IMR-90 (cell line): ENCODE measurements at regions not wholly inside any gene's neighbourhood (a gene's known extent, or its start where the extent isn't known, plus 50 kb on each side); places are given as distances from the start of the nearest gene placed in this dataset.

Experiments
- ATAC-seq: fragments of 200-7000 bp; cut with Tn5 transposase; 2 replicates; pipeline ENCODE4 v1.9.1; 2020; ENCODE audit warnings: low read depth, mild to moderate bottlenecking, moderate library complexity
- BruUV-seq: library from RNA; stranded (reverse); fragments of 400-500 nt; replicated peaks from 2 replicates; lab custom pipeline; 2021; lab: Mats Ljungman, UMichigan
- CTCF ChIA-PET: fragments of 300-600 bp; formaldehyde crosslinking; extraction: SDS; loops from one replicate; lab custom pipeline; 2021; ENCODE audit warnings: antibody characterized with exemption; lab: Yijun Ruan, JAX
- POLR2A ChIA-PET: fragments of 300-600 bp; sonication (Branson Sonifier 250); formaldehyde crosslinking; loops from one replicate; lab custom pipeline; 2022; ENCODE audit warnings: antibody characterized with exemption; ENCODE audit not compliant: unreplicated experiment; lab: Charles Lee
- DNase-seq: peaks from one replicate; pipeline ENCODE4 v3.0.0; 2013
- H2AFZ ChIP-seq: replicated peaks from 2 replicates; pipeline ENCODE3; 2013; ENCODE audit warnings: low read length, mild to moderate bottlenecking; ENCODE audit not compliant: poor library complexity
- H2AK5ac ChIP-seq: 2 replicates; pipeline ENCODE4 v1.6.1; 2013; ENCODE audit warnings: low read depth, low read length, inconsistent platforms
- H2AK9ac ChIP-seq: replicated peaks from 2 replicates; pipeline ENCODE3; 2013; ENCODE audit warnings: mild to moderate bottlenecking, low read depth, low read length, moderate library complexity; ENCODE audit not compliant: poor library complexity
- H2BK120ac ChIP-seq: 2 replicates; pipeline ENCODE4 v1.6.1; 2013; ENCODE audit warnings: low read depth, low read length, inconsistent platforms
- H2BK15ac ChIP-seq: 3 replicates; pipeline ENCODE4 v1.6.1; 2013; ENCODE audit warnings: low read depth, low read length, inconsistent platforms
- H2BK20ac ChIP-seq: 2 replicates; pipeline ENCODE4 v1.6.1; 2013; ENCODE audit warnings: low read depth, mild to moderate bottlenecking, inconsistent platforms, low read length, moderate library complexity
- H2BK5ac ChIP-seq: 2 replicates; pipeline ENCODE4 v1.6.1; 2013; ENCODE audit warnings: mild to moderate bottlenecking, low read depth, low read length, inconsistent platforms; ENCODE audit not compliant: poor library complexity, severe bottlenecking
- H3K14ac ChIP-seq: replicated peaks from 2 replicates; pipeline ENCODE4 v1.6.1; 2013; ENCODE audit warnings: low read depth, low read length, inconsistent platforms
- H3K18ac ChIP-seq: 2 replicates; pipeline ENCODE4 v1.6.1; 2013; ENCODE audit warnings: low read depth, low read length, control low read depth
- H3K23ac ChIP-seq: 2 replicates; pipeline ENCODE4 v1.6.1; 2013; ENCODE audit warnings: low read depth, low read length, inconsistent platforms
- H3K27ac ChIP-seq: 2 replicates; pipeline ENCODE4 v1.5.1; 2013; ENCODE audit warnings: mild to moderate bottlenecking, control low read depth, low read length; ENCODE audit not compliant: insufficient read depth
- H3K27me3 ChIP-seq: 2 replicates; pipeline ENCODE4 v1.6.1; 2013; ENCODE audit warnings: low read length; ENCODE audit not compliant: control insufficient read depth, insufficient read depth
- H3K36me3 ChIP-seq: 2 replicates; pipeline ENCODE4 v1.6.1; 2013; ENCODE audit warnings: low read length, mixed read lengths; ENCODE audit not compliant: control insufficient read depth, insufficient read depth
- H3K4ac ChIP-seq: 2 replicates; pipeline ENCODE4 v1.6.1; 2013; ENCODE audit warnings: low read depth, low read length, inconsistent platforms
- H3K4me1 ChIP-seq: 2 replicates; pipeline ENCODE4 v1.6.1; 2013; ENCODE audit warnings: low read length, mixed read lengths; ENCODE audit not compliant: control insufficient read depth, insufficient read depth
- H3K4me2 ChIP-seq: 2 replicates; pipeline ENCODE4 v1.6.1; 2013; ENCODE audit warnings: low read depth, mild to moderate bottlenecking, control low read depth, low read length, moderate library complexity
- H3K4me3 ChIP-seq: 2 replicates; pipeline ENCODE4 v1.5.1; 2013; ENCODE audit warnings: low read depth, mild to moderate bottlenecking, control low read depth, low read length, moderate library complexity; ENCODE audit not compliant: insufficient read depth
- H3K56ac ChIP-seq: 2 replicates; pipeline ENCODE4 v1.6.1; 2013; ENCODE audit warnings: low read length, inconsistent platforms; ENCODE audit not compliant: insufficient read depth; ENCODE audit errors: extremely low read depth
- H3K79me1 ChIP-seq, 2 experiments: 2 replicates each; pipeline ENCODE4 v1.6.1; 2013; ENCODE audit warnings: low read length in 2 of 2, inconsistent platforms in 1 of 2, low read depth in 1 of 2
- H3K9ac ChIP-seq: 2 replicates; pipeline ENCODE4 v1.6.1; 2013; ENCODE audit warnings: low read depth, low read length, control low read depth
- H3K9me1 ChIP-seq: 2 replicates; pipeline ENCODE4 v1.6.1; 2013; ENCODE audit warnings: low read length, inconsistent platforms; ENCODE audit not compliant: insufficient read depth
- H3K9me3 ChIP-seq: 2 replicates; pipeline ENCODE4 v1.6.1; 2013; ENCODE audit warnings: low read length; ENCODE audit not compliant: control insufficient read depth, insufficient read depth
- H4K20me1 ChIP-seq: 2 replicates; pipeline ENCODE4 v1.6.1; 2013; ENCODE audit warnings: low read length, inconsistent platforms; ENCODE audit not compliant: insufficient read depth
- H4K5ac ChIP-seq: 2 replicates; pipeline ENCODE4 v1.6.1; 2013; ENCODE audit warnings: mild to moderate bottlenecking, low read depth, low read length, control low read depth
- H4K8ac ChIP-seq, 2 experiments: 2 replicates each; pipeline ENCODE4 v1.6.1; 2013; ENCODE audit warnings: low read depth in 2 of 2, low read length in 2 of 2, control low read depth in 1 of 2, inconsistent platforms in 1 of 2
- H4K91ac ChIP-seq: 2 replicates; pipeline ENCODE4 v1.6.1; 2013; ENCODE audit warnings: low read depth, low read length, inconsistent platforms; ENCODE audit not compliant: insufficient read depth
- BHLHE40 ChIP-seq: fragments of 150-350 bp; IDR thresholded peaks from 2 replicates; pipeline ENCODE4 v1.6.1; 2016; ENCODE audit warnings: mild to moderate bottlenecking, low read depth, low read length
- CEBPB ChIP-seq: IDR thresholded peaks from 2 replicates; pipeline ENCODE4 v1.6.1; 2012; ENCODE audit warnings: low read depth, low read length, improper control_type of control experiment
- CHD1 ChIP-seq: IDR thresholded peaks from 2 replicates; pipeline ENCODE4 v1.6.1; 2012; ENCODE audit warnings: low read depth, low read length, improper control_type of control experiment
- FOS ChIP-seq: fragments of 150-350 bp; IDR thresholded peaks from 2 replicates; pipeline ENCODE4 v1.6.1; 2016; ENCODE audit warnings: low read depth, low read length
- MAZ ChIP-seq: IDR thresholded peaks from 2 replicates; pipeline ENCODE4 v1.6.1; 2012; ENCODE audit warnings: low read depth, mild to moderate bottlenecking, low read length, improper control_type of control experiment, moderate library complexity, borderline replicate concordance
- POLR2A ChIP-seq: IDR thresholded peaks from 2 replicates; pipeline ENCODE4 v1.6.1; 2012; ENCODE audit warnings: mild to moderate bottlenecking, low read depth, low read length
- RCOR1 ChIP-seq: IDR thresholded peaks from 2 replicates; pipeline ENCODE4 v1.6.1; 2012; ENCODE audit warnings: mild to moderate bottlenecking, low read length, improper control_type of control experiment; ENCODE audit not compliant: insufficient replicate concordance
- SMC3 ChIP-seq: fragments of 150-350 bp; IDR thresholded peaks from 2 replicates; pipeline ENCODE4 v1.6.1; 2016; ENCODE audit warnings: low read depth, mild to moderate bottlenecking, antibody characterized with exemption, low read length, moderate library complexity
- WGBS, 2 experiments: methylation state at CpG; one replicate each; pipeline versions ENCODE4 v1.1.5 to v1.1.7; 2013; ENCODE audit warnings: missing lambda C conversion rate in 2 of 2; ENCODE audit not compliant: insufficient read length in 1 of 2; ENCODE audit errors: extremely low coverage in 2 of 2; 5-methylcytosine and 5-hydroxymethylcytosine counted together
- dilution Hi-C: fragments of 300-500 bp; cut with HindIII; formaldehyde crosslinking; loops from one replicate; pipeline ENCODE4 v1.14.3; 2018; ENCODE audit warnings: low sequenced_read_pairs; ENCODE audit not compliant: unreplicated experiment
- in situ Hi-C: fragments of 300-500 bp; cut with MboI; formaldehyde crosslinking; loops from 3 replicates; pipeline ENCODE4 v1.14.3; 2019; ENCODE audit warnings: low sequenced_read_pairs, inconsistent platforms, mixed read lengths
- intact Hi-C: fragments of 100-400 bp; cut with micrococcal nuclease; formaldehyde crosslinking; loops from 2 replicates; pipeline ENCODE4 v1.10.0; 2022
- TF ChIP-seq, protein P1 (sequence below): fragments of 150-350 bp; IDR thresholded peaks from 2 replicates; pipeline ENCODE4 v1.6.1; 2016; ENCODE audit warnings: low read depth, mild to moderate bottlenecking, low read length, moderate library complexity, borderline replicate concordance
- TF ChIP-seq, protein P2 (sequence below): fragments of 150-350 bp; IDR thresholded peaks from 2 replicates; pipeline ENCODE4 v1.6.1; 2017; ENCODE audit warnings: mild to moderate bottlenecking, antibody characterized with exemption, low read length, low read depth

DNA sequence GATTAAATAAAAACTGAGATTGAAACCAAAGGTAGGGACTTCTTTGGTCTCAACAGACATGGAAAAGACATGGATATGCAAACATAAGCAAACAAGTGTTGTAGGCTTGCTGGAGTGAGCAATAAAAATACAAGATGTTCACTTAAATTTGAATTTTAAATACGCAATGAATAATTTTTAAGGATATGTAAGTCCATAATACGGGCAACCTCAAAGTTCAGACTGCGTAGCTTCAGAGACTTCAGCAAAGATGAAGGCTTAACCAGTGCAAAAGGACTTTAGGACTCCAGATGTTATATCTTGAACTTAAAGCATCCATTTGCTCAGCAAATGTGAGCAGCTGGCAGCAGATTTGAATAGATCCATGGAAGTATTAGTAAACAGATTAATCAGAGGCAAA, 549.3 kb downstream of the ARAP2 start:
- Histone ChIP-seq H3K9me1 (no peaks in the 10 kb centered on the region), H2BK5ac (no peak overlapping the region), H3K4me3 (no peak overlapping the region), H3K14ac (no peak overlapping the region), H2BK120ac (no peak overlapping the region), H2AK9ac (no peak overlapping the region), H3K9ac (no peak overlapping the region), H2BK20ac (no peak overlapping the region), H3K18ac (no peak overlapping the region), H3K4me2 (no peak overlapping the region), H2BK15ac (no peak overlapping the region), H2AFZ (no peak overlapping the region), H3K36me3 (no peaks in the 10 kb centered on the region), H4K20me1 (no peaks in the 10 kb centered on the region), H3K27ac (no peak overlapping the region), H2AK5ac (no peak overlapping the region), H3K4ac (no peak overlapping the region), H4K91ac (no peak overlapping the region), H3K79me1 (no peaks in the 10 kb centered on the region), H3K9me3 (peaks cover 4% of the 10 kb centered on the region; the same call in 1 of the 2 replicates), H4K8ac (no peak overlapping the region), H3K27me3 (no peaks in the 10 kb centered on the region), H4K5ac (no peak overlapping the region), H3K4me1 (no peaks in the 10 kb centered on the region), H3K23ac (no peak overlapping the region), H3K56ac (no peak overlapping the region)
- CTCF ChIA-PET, result no interaction called here
- dilution Hi-C loops (no loop called here), in situ Hi-C loops (no loop called here), intact Hi-C loops (no loop called here)
- no TSS peak for BruUV-seq
- no peak for ATAC-seq
- no peak for DNase-seq
- POLR2A ChIA-PET, result no interaction called here
- WGBS, 2 experiments, result 70% methylated on average over 2 of the region's 3 CpGs; no CpG with 5 or more reads in 1 of the 2 experiments
- TF ChIP-seq, protein P1, sequence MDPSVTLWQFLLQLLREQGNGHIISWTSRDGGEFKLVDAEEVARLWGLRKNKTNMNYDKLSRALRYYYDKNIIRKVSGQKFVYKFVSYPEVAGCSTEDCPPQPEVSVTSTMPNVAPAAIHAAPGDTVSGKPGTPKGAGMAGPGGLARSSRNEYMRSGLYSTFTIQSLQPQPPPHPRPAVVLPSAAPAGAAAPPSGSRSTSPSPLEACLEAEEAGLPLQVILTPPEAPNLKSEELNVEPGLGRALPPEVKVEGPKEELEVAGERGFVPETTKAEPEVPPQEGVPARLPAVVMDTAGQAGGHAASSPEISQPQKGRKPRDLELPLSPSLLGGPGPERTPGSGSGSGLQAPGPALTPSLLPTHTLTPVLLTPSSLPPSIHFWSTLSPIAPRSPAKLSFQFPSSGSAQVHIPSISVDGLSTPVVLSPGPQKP, result no peak
- TF ChIP-seq, protein P2, sequence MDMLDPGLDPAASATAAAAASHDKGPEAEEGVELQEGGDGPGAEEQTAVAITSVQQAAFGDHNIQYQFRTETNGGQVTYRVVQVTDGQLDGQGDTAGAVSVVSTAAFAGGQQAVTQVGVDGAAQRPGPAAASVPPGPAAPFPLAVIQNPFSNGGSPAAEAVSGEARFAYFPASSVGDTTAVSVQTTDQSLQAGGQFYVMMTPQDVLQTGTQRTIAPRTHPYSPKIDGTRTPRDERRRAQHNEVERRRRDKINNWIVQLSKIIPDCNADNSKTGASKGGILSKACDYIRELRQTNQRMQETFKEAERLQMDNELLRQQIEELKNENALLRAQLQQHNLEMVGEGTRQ, result no peak
- no peak for TF ChIP-seq MAZ
- TF ChIP-seq CEBPB, result no peak
- TF ChIP-seq CHD1, result no peak
- no peak for TF ChIP-seq FOS
- TF ChIP-seq SMC3, result no peak
- no peak for TF ChIP-seq POLR2A
- TF ChIP-seq RCOR1, result no peak
- TF ChIP-seq BHLHE40, result no peak
